ENCODE measurements at regions not wholly inside any gene's neighbourhood (a gene's known extent, or its start where the extent isn't known, plus 50 kb on each side); places are given as distances from the start of the nearest gene placed in this dataset.

- no peak overlapping the region for H3K4me3 Mint-ChIP-seq (ENCODE audit: unreplicated experiment)
- no peaks in the 10 kb centered on the region for H3K9me3 Mint-ChIP-seq (ENCODE audit: unreplicated experiment)
- Histone ChIP-seq H3K4me1 (ENCODE audit: insufficient read depth, low read length) (no peaks in the 10 kb centered on the region), H3K27ac (ENCODE audit: low read depth, low read length) (no peak overlapping the region), H3K79me2 (ENCODE audit: insufficient read depth, low read length) (no peaks in the 10 kb centered on the region), H4K20me1 (ENCODE audit: insufficient read depth, low read length) (no peaks in the 10 kb centered on the region), H2AFZ (ENCODE audit: low read depth, low read length) (no peak overlapping the region), H3K9me3 (ENCODE audit: insufficient read depth, low read depth, low read length) (no peaks in the 10 kb centered on the region), H3K9ac (ENCODE audit: low read length) (no peak overlapping the region), H3K4me3 (ENCODE audit: insufficient read depth, low read depth, low read length) (no peak overlapping the region), H3K27me3 (ENCODE audit: insufficient read depth, low read length) (no peaks in the 10 kb centered on the region), H3K36me3 (ENCODE audit: insufficient read depth, low read length) (no peaks in the 10 kb centered on the region), H3K4me2 (ENCODE audit: low read length) (no peak overlapping the region)
- DNase-seq (ENCODE audit: low read depth) (no peak), FAIRE-seq (no peak)
- H3K4me1 Mint-ChIP-seq (ENCODE audit: low read depth, unreplicated experiment): no peaks in the 10 kb centered on the region
- no peaks in the 10 kb centered on the region for H3K36me3 Mint-ChIP-seq (ENCODE audit: low read depth, unreplicated experiment)
- TF ChIP-seq CTCF (IDR thresholded peaks at IDR 0.05; ENCODE audit: insufficient read depth, low read depth, low read length) (no peak), EZH2 (IDR thresholded peaks at IDR 0.05; ENCODE audit: insufficient read depth, low read length) (no peak)
- peaks cover under 1% of the 10 kb centered on the region for H3K27me3 Mint-ChIP-seq (ENCODE audit: low read depth, unreplicated experiment)
- H3K27ac Mint-ChIP-seq (ENCODE audit: unreplicated experiment): no peak overlapping the region
These were observed 234.1 kb upstream of the POGK start for GRCh38 chr1:166605137-166605536.

- no peak overlapping the region for H3K4me3 ChIP-seq (ENCODE audit: insufficient read depth, low read depth, low read length)
- no peaks in the 10 kb centered on the region for H3K4me1 ChIP-seq (ENCODE audit: insufficient read depth, low read length)
- no peaks in the 10 kb centered on the region for H3K79me2 ChIP-seq (ENCODE audit: insufficient read depth, low read length)
- no peaks in the 10 kb centered on the region for H3K9me3 ChIP-seq (ENCODE audit: insufficient read depth, low read depth, low read length)
- H3K4me2 ChIP-seq (ENCODE audit: low read length): no peak overlapping the region
- TF ChIP-seq CTCF (IDR thresholded peaks at IDR 0.05; ENCODE audit: insufficient read depth, low read depth, low read length) (no peak), EZH2 (IDR thresholded peaks at IDR 0.05; ENCODE audit: insufficient read depth, low read length) (no peak)
- no peaks in the 10 kb centered on the region for H4K20me1 ChIP-seq (ENCODE audit: insufficient read depth, low read length)
- Mint-ChIP-seq H3K36me3 (ENCODE audit: low read depth, unreplicated experiment) (no peaks in the 10 kb centered on the region), H3K4me3 (ENCODE audit: unreplicated experiment) (no peak overlapping the region), H3K27ac (ENCODE audit: unreplicated experiment) (no peak overlapping the region), H3K9me3 (ENCODE audit: unreplicated experiment) (peaks cover 2% of the 10 kb centered on the region), H3K27me3 (ENCODE audit: low read depth, unreplicated experiment) (no peaks in the 10 kb centered on the region), H3K4me1 (ENCODE audit: low read depth, unreplicated experiment) (no peaks in the 10 kb centered on the region)
- no peaks in the 10 kb centered on the region for H3K36me3 ChIP-seq (ENCODE audit: insufficient read depth, low read length)
- no peak overlapping the region for H3K27ac ChIP-seq (ENCODE audit: low read depth, low read length)
- no peak overlapping the region for H2AFZ ChIP-seq (ENCODE audit: low read depth, low read length)
- FAIRE-seq (no peak), DNase-seq (ENCODE audit: low read depth) (no peak)
- H3K27me3 ChIP-seq (ENCODE audit: insufficient read depth, low read length): no peaks in the 10 kb centered on the region
- H3K9ac ChIP-seq (ENCODE audit: low read length): no peak overlapping the region
These were observed 226.4 kb upstream of the POGK start for GRCh38 chr1:166612886-166613285.

DNA sequence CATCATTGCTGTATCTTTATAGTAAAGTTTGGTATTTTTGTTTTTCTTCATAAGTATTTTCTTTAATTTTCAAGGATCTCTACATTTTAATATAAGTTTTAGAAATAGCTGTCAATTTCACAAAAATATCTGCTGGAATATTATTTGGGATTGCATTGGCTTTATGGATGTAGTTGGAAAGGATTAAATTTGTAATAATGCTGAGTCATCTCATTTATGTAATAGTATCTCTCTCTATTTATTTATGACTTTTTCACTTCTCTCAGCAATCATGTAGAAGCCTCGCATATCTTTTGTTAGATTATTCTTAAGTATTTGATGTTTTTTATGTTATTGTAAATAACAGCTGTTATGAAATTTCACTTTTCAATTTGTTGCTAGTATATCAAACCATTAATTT lies 223.1 kb upstream of the POGK start:
- FAIRE-seq: no peak
- TF ChIP-seq EZH2 (IDR thresholded peaks at IDR 0.05; ENCODE audit: insufficient read depth, low read length) (no peak), CTCF (IDR thresholded peaks at IDR 0.05; ENCODE audit: insufficient read depth, low read depth, low read length) (no peak)

More for the DNA sequence above, 223.1 kb upstream of the POGK start:
- DNase-seq (ENCODE audit: low read depth): no peak
- Histone ChIP-seq H4K20me1 (ENCODE audit: insufficient read depth, low read length) (no peaks in the 10 kb centered on the region), H3K4me3 (ENCODE audit: insufficient read depth, low read depth, low read length) (no peak overlapping the region), H2AFZ (ENCODE audit: low read depth, low read length) (no peak overlapping the region), H3K27ac (ENCODE audit: low read depth, low read length) (no peak overlapping the region), H3K9ac (ENCODE audit: low read length) (no peak overlapping the region), H3K4me1 (ENCODE audit: insufficient read depth, low read length) (no peaks in the 10 kb centered on the region), H3K4me2 (ENCODE audit: low read length) (no peak overlapping the region), H3K79me2 (ENCODE audit: insufficient read depth, low read length) (no peaks in the 10 kb centered on the region), H3K9me3 (ENCODE audit: insufficient read depth, low read depth, low read length) (no peaks in the 10 kb centered on the region), H3K36me3 (ENCODE audit: insufficient read depth, low read length) (no peaks in the 10 kb centered on the region), H3K27me3 (ENCODE audit: insufficient read depth, low read length) (no peaks in the 10 kb centered on the region)
- Mint-ChIP-seq H3K27ac (ENCODE audit: unreplicated experiment) (no peak overlapping the region), H3K9me3 (ENCODE audit: unreplicated experiment) (peaks cover 2% of the 10 kb centered on the region), H3K4me1 (ENCODE audit: low read depth, unreplicated experiment) (no peaks in the 10 kb centered on the region), H3K36me3 (ENCODE audit: low read depth, unreplicated experiment) (no peaks in the 10 kb centered on the region), H3K27me3 (ENCODE audit: low read depth, unreplicated experiment) (no peaks in the 10 kb centered on the region), H3K4me3 (ENCODE audit: unreplicated experiment) (no peak overlapping the region)
